ENCODE measurements at regions not wholly inside any gene's neighbourhood (a gene's known extent, or its start where the extent isn't known, plus 50 kb on each side); places are given as distances from the start of the nearest gene placed in this dataset.

- H3K36me3 ChIP-seq (ENCODE audit: insufficient read depth, low read length) = no peaks in the 10 kb centered on the region
- ChIA-PET CTCF (no interaction called here), POLR2A (no interaction called here)
- no peaks in the 10 kb centered on the region for H3K9me3 ChIP-seq (ENCODE audit: control insufficient read depth in 1 of 2, insufficient read depth in 1 of 2, low read length in 2 of 2)
- no peaks in the 10 kb centered on the region for H3K4me1 ChIP-seq (ENCODE audit: insufficient read depth, low read length)
- H3K27me3 ChIP-seq (ENCODE audit: control insufficient read depth in 1 of 2, insufficient read depth in 2 of 2, low read length in 2 of 2) = no peaks in the 10 kb centered on the region
- intact Hi-C loops (cut with DNase I, micrococcal nuclease) = no loop called here
- Mint-ChIP-seq H3K27me3 (no peaks in the 10 kb centered on the region), H3K27ac (no peak overlapping the region), H3K4me3 (no peak overlapping the region), H3K9me3 (no peaks in the 10 kb centered on the region), H3K4me1 (ENCODE audit: low read depth) (no peaks in the 10 kb centered on the region), H3K36me3 (ENCODE audit: low read depth) (no peaks in the 10 kb centered on the region)
- H3K4me3 ChIP-seq (ENCODE audit: low read length) = no peak overlapping the region
- TF ChIP-seq CTCF (IDR thresholded peaks at IDR 0.05) = no peak
- DNase-seq (no peak), ATAC-seq (ENCODE audit: poor library complexity) (no peak)
- H3K27ac ChIP-seq (ENCODE audit: low read depth in 1 of 2, low read length in 2 of 2) = no peak overlapping the region
Observed at GRCh38 chr4:79528241-79528706, 120.2 kb upstream of the GK2 start.

GRCh38 chr4:79526641-79527565 is 118.9 kb upstream of the GK2 start:
- H3K4me3 Mint-ChIP-seq = no peak overlapping the region
- peaks cover 2% of the 10 kb centered on the region for H3K9me3 Mint-ChIP-seq
- no peaks in the 10 kb centered on the region for H3K36me3 ChIP-seq (ENCODE audit: insufficient read depth, low read length)
- H3K9me3 ChIP-seq (ENCODE audit: control insufficient read depth in 1 of 2, insufficient read depth in 1 of 2, low read length in 2 of 2) = no peaks in the 10 kb centered on the region
- DNase-seq (no peak), ATAC-seq (ENCODE audit: poor library complexity) (no peak)
- no peaks in the 10 kb centered on the region for H3K27me3 Mint-ChIP-seq
- H3K36me3 Mint-ChIP-seq (ENCODE audit: low read depth) = no peaks in the 10 kb centered on the region
- no peak overlapping the region for H3K4me3 ChIP-seq (ENCODE audit: low read length)
- no peaks in the 10 kb centered on the region for H3K4me1 ChIP-seq (ENCODE audit: insufficient read depth, low read length)
- no peaks in the 10 kb centered on the region for H3K27me3 ChIP-seq (ENCODE audit: control insufficient read depth in 1 of 2, insufficient read depth in 2 of 2, low read length in 2 of 2)
- ChIA-PET POLR2A (no interaction called here), CTCF (no interaction called here)
- no peaks in the 10 kb centered on the region for H3K4me1 Mint-ChIP-seq (ENCODE audit: low read depth)
- no peak overlapping the region for H3K27ac Mint-ChIP-seq
- no peak for TF ChIP-seq CTCF (IDR thresholded peaks at IDR 0.05)
- intact Hi-C loops (cut with DNase I, micrococcal nuclease) = no loop called here
- no peak overlapping the region for H3K27ac ChIP-seq (ENCODE audit: low read depth in 1 of 2, low read length in 2 of 2)

GRCh38 chr4:79516114-79516513 is 108.1 kb upstream of the GK2 start:
- Mint-ChIP-seq H3K4me1 (ENCODE audit: low read depth) (no peaks in the 10 kb centered on the region), H3K27me3 (no peaks in the 10 kb centered on the region), H3K27ac (no peak overlapping the region), H3K4me3 (no peak overlapping the region), H3K36me3 (ENCODE audit: low read depth) (no peaks in the 10 kb centered on the region), H3K9me3 (no peaks in the 10 kb centered on the region)
- CTCF ChIA-PET = no interaction called here
- intact Hi-C loops (cut with DNase I, micrococcal nuclease) = no loop called here
- DNase-seq = no peak
- H3K4me1 ChIP-seq (ENCODE audit: insufficient read depth, low read length) = no peaks in the 10 kb centered on the region
- no peak overlapping the region for H3K27ac ChIP-seq (ENCODE audit: low read depth in 1 of 2, low read length in 2 of 2)
- H3K4me3 ChIP-seq (ENCODE audit: low read length) = no peak overlapping the region
- ATAC-seq (ENCODE audit: poor library complexity) = no peak
- POLR2A ChIA-PET = no interaction called here
- H3K36me3 ChIP-seq (ENCODE audit: insufficient read depth, low read length) = no peaks in the 10 kb centered on the region
- H3K27me3 ChIP-seq (ENCODE audit: control insufficient read depth in 1 of 2, insufficient read depth in 2 of 2, low read length in 2 of 2) = no peaks in the 10 kb centered on the region
- TF ChIP-seq CTCF (IDR thresholded peaks at IDR 0.05) = no peak
- H3K9me3 ChIP-seq (ENCODE audit: control insufficient read depth in 1 of 2, insufficient read depth in 1 of 2, low read length in 2 of 2) = no peaks in the 10 kb centered on the region
